Ishikawa (cell line): ENCODE measurements at regions not wholly inside any gene's neighbourhood (a gene's known extent, or its start where the extent isn't known, plus 50 kb on each side); places are given as distances from the start of the nearest gene placed in this dataset.

Source experiments
- CEBPB ChIP-seq: IDR thresholded peaks from 2 replicates; pipeline ENCODE4 v1.6.1; 2012
- EP300 ChIP-seq: IDR thresholded peaks from 2 replicates; pipeline ENCODE4 v1.6.1; 2012; ENCODE audit warnings: borderline replicate concordance
- MAX ChIP-seq: IDR thresholded peaks from 2 replicates; pipeline ENCODE4 v1.6.1; 2012
- RAD21 ChIP-seq: IDR thresholded peaks from 2 replicates; pipeline ENCODE4 v1.6.1; 2012; ENCODE audit warnings: low read depth
- TF ChIP-seq, protein P1 (sequence below): IDR thresholded peaks from 2 replicates; pipeline ENCODE4 v1.6.1; 2012; ENCODE audit warnings: low read depth, mild to moderate bottlenecking

DNA sequence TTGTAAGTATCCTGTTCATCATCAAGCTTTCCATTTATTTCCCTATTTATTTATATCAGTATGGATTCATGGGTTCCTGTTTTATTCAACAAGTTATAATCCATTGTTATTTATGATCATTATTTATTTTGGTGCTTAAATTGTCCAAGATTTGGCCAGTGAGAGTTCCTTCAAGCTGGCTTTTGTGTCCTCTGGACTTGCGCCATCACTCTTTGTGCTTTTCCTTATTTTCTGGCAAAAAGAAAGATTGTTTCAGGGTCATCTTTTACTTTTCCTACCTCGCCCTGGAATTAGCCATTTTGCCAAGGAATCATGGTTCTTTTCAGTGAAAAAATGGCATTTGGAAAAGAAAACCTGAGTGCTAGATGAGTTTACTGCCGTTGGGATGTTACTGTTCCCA lies 193.4 kb downstream of the ADAMTS15 start:
- TF ChIP-seq, protein P1, sequence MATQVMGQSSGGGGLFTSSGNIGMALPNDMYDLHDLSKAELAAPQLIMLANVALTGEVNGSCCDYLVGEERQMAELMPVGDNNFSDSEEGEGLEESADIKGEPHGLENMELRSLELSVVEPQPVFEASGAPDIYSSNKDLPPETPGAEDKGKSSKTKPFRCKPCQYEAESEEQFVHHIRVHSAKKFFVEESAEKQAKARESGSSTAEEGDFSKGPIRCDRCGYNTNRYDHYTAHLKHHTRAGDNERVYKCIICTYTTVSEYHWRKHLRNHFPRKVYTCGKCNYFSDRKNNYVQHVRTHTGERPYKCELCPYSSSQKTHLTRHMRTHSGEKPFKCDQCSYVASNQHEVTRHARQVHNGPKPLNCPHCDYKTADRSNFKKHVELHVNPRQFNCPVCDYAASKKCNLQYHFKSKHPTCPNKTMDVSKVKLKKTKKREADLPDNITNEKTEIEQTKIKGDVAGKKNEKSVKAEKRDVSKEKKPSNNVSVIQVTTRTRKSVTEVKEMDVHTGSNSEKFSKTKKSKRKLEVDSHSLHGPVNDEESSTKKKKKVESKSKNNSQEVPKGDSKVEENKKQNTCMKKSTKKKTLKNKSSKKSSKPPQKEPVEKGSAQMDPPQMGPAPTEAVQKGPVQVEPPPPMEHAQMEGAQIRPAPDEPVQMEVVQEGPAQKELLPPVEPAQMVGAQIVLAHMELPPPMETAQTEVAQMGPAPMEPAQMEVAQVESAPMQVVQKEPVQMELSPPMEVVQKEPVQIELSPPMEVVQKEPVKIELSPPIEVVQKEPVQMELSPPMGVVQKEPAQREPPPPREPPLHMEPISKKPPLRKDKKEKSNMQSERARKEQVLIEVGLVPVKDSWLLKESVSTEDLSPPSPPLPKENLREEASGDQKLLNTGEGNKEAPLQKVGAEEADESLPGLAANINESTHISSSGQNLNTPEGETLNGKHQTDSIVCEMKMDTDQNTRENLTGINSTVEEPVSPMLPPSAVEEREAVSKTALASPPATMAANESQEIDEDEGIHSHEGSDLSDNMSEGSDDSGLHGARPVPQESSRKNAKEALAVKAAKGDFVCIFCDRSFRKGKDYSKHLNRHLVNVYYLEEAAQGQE, result no peak
- TF ChIP-seq RAD21 (no peak), CEBPB (no peak), EP300 (no peak), MAX (no peak)
